Astrocyte (in vitro differentiated cells and primary cell): ENCODE measurements at regions not wholly inside any gene's neighbourhood (a gene's known extent, or its start where the extent isn't known, plus 50 kb on each side); places are given as distances from the start of the nearest gene placed in this dataset.

Experiments
- DNase-seq: peaks from one replicate; pipeline ENCODE4 v3.0.0-alpha.2; 2010; ENCODE audit warnings: low read depth
- FAIRE-seq: peaks from 2 replicates; lab custom pipeline; 2011; peaks lifted over from hg19 to GRCh38; lab: Jason Lieb, UNC
- H2AFZ ChIP-seq: 2 replicates; pipeline ENCODE4 v1.6.0; 2012; ENCODE audit warnings: low read depth, low read length, inconsistent platforms
- H3K27ac ChIP-seq: 2 replicates; pipeline ENCODE4 v1.5.1; 2011; ENCODE audit warnings: low read depth, low read length, inconsistent platforms
- H3K27me3 ChIP-seq: 2 replicates; pipeline ENCODE4 v1.6.0; 2011; ENCODE audit warnings: low read length, inconsistent platforms; ENCODE audit not compliant: insufficient read depth
- H3K36me3 ChIP-seq: 2 replicates; pipeline ENCODE4 v1.5.1; 2011; ENCODE audit warnings: low read length, inconsistent platforms; ENCODE audit not compliant: insufficient read depth
- H3K4me1 ChIP-seq: 2 replicates; pipeline ENCODE4 v1.5.1; 2011; ENCODE audit warnings: low read length, inconsistent platforms; ENCODE audit not compliant: insufficient read depth
- H3K4me2 ChIP-seq: 2 replicates; pipeline ENCODE4 v1.6.0; 2012; ENCODE audit warnings: low read length, inconsistent platforms
- H3K4me3 ChIP-seq: 2 replicates; pipeline ENCODE4 v1.5.1; 2011; ENCODE audit warnings: low read depth, mild to moderate bottlenecking, low read length, inconsistent platforms; ENCODE audit not compliant: insufficient read depth
- H3K79me2 ChIP-seq: 2 replicates; pipeline ENCODE4 v1.6.0; 2012; ENCODE audit warnings: mild to moderate bottlenecking, low read length, inconsistent platforms; ENCODE audit not compliant: insufficient read depth
- H3K9ac ChIP-seq: 2 replicates; pipeline ENCODE4 v1.6.0; 2012; ENCODE audit warnings: mild to moderate bottlenecking, low read length, inconsistent platforms
- H3K9me3 ChIP-seq: 2 replicates; pipeline ENCODE4 v1.5.1; 2012; ENCODE audit warnings: low read depth, mild to moderate bottlenecking, low read length, inconsistent platforms; ENCODE audit not compliant: insufficient read depth
- H4K20me1 ChIP-seq: 2 replicates; pipeline ENCODE4 v1.6.0; 2012; ENCODE audit warnings: low read length, inconsistent platforms; ENCODE audit not compliant: insufficient read depth
- H3K27ac Mint-ChIP-seq: one replicate; pipeline ENCODE4 v1.8.0; 2021; ENCODE audit warnings: mild to moderate bottlenecking, mixed read lengths; ENCODE audit not compliant: unreplicated experiment
- H3K27me3 Mint-ChIP-seq: one replicate; pipeline ENCODE4 v1.8.0; 2021; ENCODE audit warnings: low read depth, mixed read lengths; ENCODE audit not compliant: unreplicated experiment
- H3K36me3 Mint-ChIP-seq: one replicate; pipeline ENCODE4 v1.8.0; 2021; ENCODE audit warnings: low read depth, mixed read lengths; ENCODE audit not compliant: unreplicated experiment
- H3K4me1 Mint-ChIP-seq: one replicate; pipeline ENCODE4 v1.8.0; 2021; ENCODE audit warnings: low read depth, mixed read lengths; ENCODE audit not compliant: unreplicated experiment
- H3K4me3 Mint-ChIP-seq: one replicate; pipeline ENCODE4 v1.8.0; 2021; ENCODE audit warnings: mild to moderate bottlenecking, moderate library complexity, mixed read lengths; ENCODE audit not compliant: unreplicated experiment
- H3K9me3 Mint-ChIP-seq: one replicate; pipeline ENCODE4 v1.8.0; 2021; ENCODE audit warnings: mild to moderate bottlenecking, mixed read lengths; ENCODE audit not compliant: unreplicated experiment
- EZH2 ChIP-seq: IDR thresholded peaks from 2 replicates; pipeline ENCODE4 v1.6.1; 2012; ENCODE audit warnings: mild to moderate bottlenecking, low read length, inconsistent platforms; ENCODE audit not compliant: insufficient read depth
- TF ChIP-seq, protein P1 (sequence below): IDR thresholded peaks from 2 replicates; pipeline ENCODE4 v1.5.1; 2011; ENCODE audit warnings: low read depth, mild to moderate bottlenecking, inconsistent platforms, low read length, moderate library complexity; ENCODE audit not compliant: insufficient read depth

DNA sequence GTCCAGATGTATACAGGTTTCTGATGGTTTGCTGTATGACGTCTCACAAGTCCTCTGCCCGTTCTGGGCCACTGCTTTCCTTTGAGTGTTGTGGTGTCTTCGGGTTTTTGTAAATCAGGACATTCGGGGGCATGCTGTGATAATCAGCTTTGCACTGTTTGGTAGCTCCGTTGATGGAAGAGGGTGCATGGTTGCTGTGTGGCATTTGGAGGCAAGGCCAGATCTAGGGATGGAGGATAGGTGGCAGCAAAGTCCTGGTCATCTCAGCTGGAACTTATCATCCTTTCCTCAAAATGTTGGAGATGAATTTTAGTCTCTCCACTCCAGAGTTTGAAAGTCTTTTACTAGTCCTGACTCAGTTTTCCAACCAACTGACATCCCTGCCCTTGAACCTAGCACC lies 91.0 kb downstream of the SCP2D1 start:
- Histone ChIP-seq H3K27me3 (no peaks in the 10 kb centered on the region), H3K9me3 (no peaks in the 10 kb centered on the region), H3K4me1 (no peaks in the 10 kb centered on the region), H3K36me3 (no peaks in the 10 kb centered on the region), H2AFZ (no peak overlapping the region), H3K79me2 (no peaks in the 10 kb centered on the region), H3K4me2 (no peak overlapping the region), H3K4me3 (no peak overlapping the region), H4K20me1 (no peaks in the 10 kb centered on the region), H3K9ac (no peak overlapping the region), H3K27ac (no peak overlapping the region)
- Mint-ChIP-seq H3K4me1 (no peaks in the 10 kb centered on the region), H3K27ac (no peak overlapping the region), H3K4me3 (no peak overlapping the region), H3K9me3 (peaks cover 3% of the 10 kb centered on the region), H3K36me3 (no peaks in the 10 kb centered on the region), H3K27me3 (peaks cover 10% of the 10 kb centered on the region)
- DNase-seq (no peak), FAIRE-seq (no peak)
- TF ChIP-seq, protein P1, sequence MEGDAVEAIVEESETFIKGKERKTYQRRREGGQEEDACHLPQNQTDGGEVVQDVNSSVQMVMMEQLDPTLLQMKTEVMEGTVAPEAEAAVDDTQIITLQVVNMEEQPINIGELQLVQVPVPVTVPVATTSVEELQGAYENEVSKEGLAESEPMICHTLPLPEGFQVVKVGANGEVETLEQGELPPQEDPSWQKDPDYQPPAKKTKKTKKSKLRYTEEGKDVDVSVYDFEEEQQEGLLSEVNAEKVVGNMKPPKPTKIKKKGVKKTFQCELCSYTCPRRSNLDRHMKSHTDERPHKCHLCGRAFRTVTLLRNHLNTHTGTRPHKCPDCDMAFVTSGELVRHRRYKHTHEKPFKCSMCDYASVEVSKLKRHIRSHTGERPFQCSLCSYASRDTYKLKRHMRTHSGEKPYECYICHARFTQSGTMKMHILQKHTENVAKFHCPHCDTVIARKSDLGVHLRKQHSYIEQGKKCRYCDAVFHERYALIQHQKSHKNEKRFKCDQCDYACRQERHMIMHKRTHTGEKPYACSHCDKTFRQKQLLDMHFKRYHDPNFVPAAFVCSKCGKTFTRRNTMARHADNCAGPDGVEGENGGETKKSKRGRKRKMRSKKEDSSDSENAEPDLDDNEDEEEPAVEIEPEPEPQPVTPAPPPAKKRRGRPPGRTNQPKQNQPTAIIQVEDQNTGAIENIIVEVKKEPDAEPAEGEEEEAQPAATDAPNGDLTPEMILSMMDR: no peak
- no peak for TF ChIP-seq EZH2

DNA sequence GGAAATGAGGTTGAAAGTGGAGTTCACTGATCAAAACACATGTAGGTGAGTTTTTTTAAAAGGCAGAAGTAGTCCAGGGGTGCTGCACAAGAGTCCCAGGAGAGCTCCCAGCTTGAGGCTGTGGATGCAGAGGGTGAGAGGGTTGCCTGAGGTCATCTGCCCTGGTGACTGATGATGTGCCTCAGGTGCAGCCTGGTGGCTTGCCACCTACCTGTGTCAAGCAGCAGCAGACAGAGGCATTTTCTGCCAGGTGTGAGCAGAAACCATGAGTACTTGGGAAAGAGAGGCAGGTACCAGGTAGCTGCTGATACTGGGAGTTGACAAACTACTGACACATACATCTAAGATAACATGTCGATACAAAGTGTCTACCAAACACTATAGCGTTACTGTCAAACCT lies 92.5 kb downstream of the SCP2D1 start:
- no peak overlapping the region for H3K4me3 ChIP-seq
- DNase-seq (no peak), FAIRE-seq (no peak)
- no peaks in the 10 kb centered on the region for H3K36me3 ChIP-seq
- H4K20me1 ChIP-seq: no peaks in the 10 kb centered on the region
- H3K36me3 Mint-ChIP-seq: no peaks in the 10 kb centered on the region
- no peaks in the 10 kb centered on the region for H3K9me3 ChIP-seq
- H3K27ac Mint-ChIP-seq: no peak overlapping the region
- H3K27ac ChIP-seq: no peak overlapping the region
- H3K4me1 Mint-ChIP-seq: no peaks in the 10 kb centered on the region
- peaks cover 13% of the 10 kb centered on the region for H3K27me3 Mint-ChIP-seq
- no peaks in the 10 kb centered on the region for H3K27me3 ChIP-seq
- H2AFZ ChIP-seq: no peak overlapping the region
- no peak overlapping the region for H3K9ac ChIP-seq
- H3K79me2 ChIP-seq: no peaks in the 10 kb centered on the region
- H3K4me1 ChIP-seq: no peaks in the 10 kb centered on the region
- no peak overlapping the region for H3K4me2 ChIP-seq
- H3K4me3 Mint-ChIP-seq: no peak overlapping the region
- peaks cover 3% of the 10 kb centered on the region for H3K9me3 Mint-ChIP-seq
- TF ChIP-seq, protein P1: no peak
- no peak for TF ChIP-seq EZH2

DNA sequence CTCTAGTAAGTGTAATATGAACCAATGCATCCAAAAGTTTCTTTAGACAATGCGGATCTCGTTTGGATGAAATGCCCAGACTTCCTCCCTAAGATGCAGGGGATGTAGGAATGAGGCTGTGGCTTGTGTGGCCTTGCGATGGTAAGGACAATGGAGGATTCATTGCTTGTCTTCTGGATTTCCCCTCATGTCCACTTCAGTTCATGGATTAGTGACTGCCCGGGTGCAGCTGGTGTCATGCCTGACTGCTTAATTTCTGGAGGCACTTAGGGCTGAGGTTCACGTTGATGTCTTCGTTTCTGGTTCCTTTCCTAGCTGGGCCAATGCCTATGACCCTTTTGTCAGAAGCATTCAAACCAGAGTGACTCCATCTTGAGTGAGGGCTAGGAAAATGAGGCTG lies 93.8 kb downstream of the SCP2D1 start:
- no peaks in the 10 kb centered on the region for H3K9me3 ChIP-seq
- H3K4me3 ChIP-seq: no peak overlapping the region
- DNase-seq (no peak), FAIRE-seq (no peak)
- no peak for TF ChIP-seq EZH2
- TF ChIP-seq, protein P1: no peak
- H3K27ac Mint-ChIP-seq: no peak overlapping the region
- H3K27ac ChIP-seq: no peak overlapping the region
- no peak overlapping the region for H3K4me3 Mint-ChIP-seq
- no peak overlapping the region for H3K4me2 ChIP-seq
- H3K4me1 Mint-ChIP-seq: no peaks in the 10 kb centered on the region
- no peak overlapping the region for H3K9ac ChIP-seq
- no peaks in the 10 kb centered on the region for H3K4me1 ChIP-seq
- H4K20me1 ChIP-seq: no peaks in the 10 kb centered on the region
- no peaks in the 10 kb centered on the region for H3K36me3 ChIP-seq
- H3K27me3 Mint-ChIP-seq: peaks cover 10% of the 10 kb centered on the region
- H3K36me3 Mint-ChIP-seq: no peaks in the 10 kb centered on the region
- no peak overlapping the region for H2AFZ ChIP-seq
- peaks cover 3% of the 10 kb centered on the region for H3K9me3 Mint-ChIP-seq
- H3K79me2 ChIP-seq: no peaks in the 10 kb centered on the region
- no peaks in the 10 kb centered on the region for H3K27me3 ChIP-seq
